Activated CD8-positive, alpha-beta memory T cell treated with anti-CD3 and anti-CD28 coated beads, Interleukin-2, amount 10 ng/mL, durations not matched to agents 7 days and 5 days (primary cell): ENCODE measurements at regions not wholly inside any gene's neighbourhood (a gene's known extent, or its start where the extent isn't known, plus 50 kb on each side); places are given as distances from the start of the nearest gene placed in this dataset.

ENCODE experiments used
- ATAC-seq: fragments of 150-1000 bp; cut with Tn5 transposase; one replicate; pipeline ENCODE4 v1.10.0; 2021; ENCODE audit warnings: moderate library complexity
- CTCF ChIA-PET: fragments of 350-600 bp; sonication (Branson Sonifier 250); formaldehyde crosslinking; loops from one replicate; lab custom pipeline; 2021; ENCODE audit warnings: antibody characterized with exemption; lab: Charles Lee
- DNase-seq: peaks from one replicate; pipeline ENCODE4 v3.0.0-alpha.2; 2020
- H3K27ac Mint-ChIP-seq: one replicate; pipeline ENCODE4 v1.8.0; 2021; ENCODE audit warnings: mild to moderate bottlenecking, mixed read lengths
- H3K27me3 Mint-ChIP-seq: one replicate; pipeline ENCODE4 v1.8.0; 2021; ENCODE audit warnings: mixed read lengths
- H3K36me3 Mint-ChIP-seq: one replicate; pipeline ENCODE4 v1.8.0; 2021; ENCODE audit warnings: mild to moderate bottlenecking, mixed read lengths
- H3K4me1 Mint-ChIP-seq: one replicate; pipeline ENCODE4 v1.8.0; 2021; ENCODE audit warnings: mixed read lengths
- H3K4me3 Mint-ChIP-seq: one replicate; pipeline ENCODE4 v1.8.0; 2021; ENCODE audit warnings: mild to moderate bottlenecking, moderate library complexity, mixed read lengths
- H3K9me3 Mint-ChIP-seq: one replicate; pipeline ENCODE4 v1.8.0; 2022; ENCODE audit warnings: low read depth, mixed read lengths

- Mint-ChIP-seq H3K27ac (no peak overlapping the region), H3K36me3 (no peaks in the 10 kb centered on the region), H3K27me3 (no peaks in the 10 kb centered on the region), H3K4me3 (no peak overlapping the region), H3K9me3 (peaks cover 2% of the 10 kb centered on the region), H3K4me1 (peaks cover 2% of the 10 kb centered on the region)
- DNase-seq, result no peak
- CTCF ChIA-PET, result no interaction called here
- ATAC-seq, result no peak
These were observed 174.4 kb upstream of the BCOR start for GRCh38 chrX:40272141-40272540.

GRCh38 chrX:40268188-40268520 is 170.4 kb upstream of the BCOR start:
- Mint-ChIP-seq H3K36me3 (no peaks in the 10 kb centered on the region), H3K27ac (no peak overlapping the region), H3K4me3 (no peak overlapping the region), H3K9me3 (no peaks in the 10 kb centered on the region), H3K4me1 (peaks cover 12% of the 10 kb centered on the region), H3K27me3 (no peaks in the 10 kb centered on the region)
- ATAC-seq (no peak), DNase-seq (no peak)
- CTCF ChIA-PET, result interaction anchor here (1.2 kb wide), 1 partner anchor 173 kb away, joined by 3 read pairs; no protein-coding TSS in a partner anchor

- ATAC-seq, result no peak
- Mint-ChIP-seq H3K27ac (no peak overlapping the region), H3K36me3 (no peaks in the 10 kb centered on the region), H3K4me3 (no peak overlapping the region), H3K9me3 (no peaks in the 10 kb centered on the region), H3K27me3 (no peaks in the 10 kb centered on the region), H3K4me1 (peaks cover 12% of the 10 kb centered on the region)
- no peak for DNase-seq
- CTCF ChIA-PET, result interaction anchor here (1.1 to 1.2 kb wide), 3 partner anchors 90 to 172 kb away, joined by 3 read pairs; no protein-coding TSS in a partner anchor
These were observed 169.8 kb upstream of the BCOR start for GRCh38 chrX:40267334-40268187.

GRCh38 chrX:40266490-40267333 is 169.0 kb upstream of the BCOR start:
- peak; percentile 55 for DNase-seq
- H3K27ac Mint-ChIP-seq, result peak overlapping the region; percentile 19
- CTCF ChIA-PET, result interaction anchor here (0.8 to 1.2 kb wide), 4 partner anchors 14 to 171 kb away, joined by 3 to 4 read pairs (median 3); no protein-coding TSS in a partner anchor
- no peaks in the 10 kb centered on the region for H3K9me3 Mint-ChIP-seq
- peak; percentile 93 for ATAC-seq
- H3K27me3 Mint-ChIP-seq, result no peaks in the 10 kb centered on the region
- H3K36me3 Mint-ChIP-seq, result no peaks in the 10 kb centered on the region
- H3K4me3 Mint-ChIP-seq, result peak overlapping the region; percentile 72
- H3K4me1 Mint-ChIP-seq, result peaks cover 12% of the 10 kb centered on the region

- CTCF ChIA-PET, result interaction anchor here (0.7 kb wide), 1 partner anchor 174 kb away, joined by 3 read pairs; no protein-coding TSS in a partner anchor
- no peaks in the 10 kb centered on the region for H3K9me3 Mint-ChIP-seq
- H3K4me3 Mint-ChIP-seq, result peak overlapping the region; percentile 15
- ATAC-seq (no peak), DNase-seq (no peak)
- H3K27me3 Mint-ChIP-seq, result no peaks in the 10 kb centered on the region
- H3K4me1 Mint-ChIP-seq, result peaks cover 12% of the 10 kb centered on the region
- H3K27ac Mint-ChIP-seq, result no peak overlapping the region
- no peaks in the 10 kb centered on the region for H3K36me3 Mint-ChIP-seq
These were observed 168.2 kb upstream of the BCOR start for GRCh38 chrX:40265936-40266335.

GRCh38 chrX:40263014-40263560 is 165.3 kb upstream of the BCOR start:
- Mint-ChIP-seq H3K27ac (no peak overlapping the region), H3K4me1 (peaks cover 16% of the 10 kb centered on the region), H3K4me3 (no peak overlapping the region), H3K27me3 (no peaks in the 10 kb centered on the region), H3K36me3 (no peaks in the 10 kb centered on the region), H3K9me3 (no peaks in the 10 kb centered on the region)
- DNase-seq (no peak), ATAC-seq (no peak)
- CTCF ChIA-PET, result interaction anchor here (1.0 kb wide), 1 partner anchor 15 kb away, joined by 3 read pairs; no protein-coding TSS in a partner anchor

GRCh38 chrX:40262157-40263013 is 164.6 kb upstream of the BCOR start:
- CTCF ChIA-PET, result interaction anchor here (1.0 kb wide), 1 partner anchor 16 kb away, joined by 3 read pairs; no protein-coding TSS in a partner anchor
- no peak for DNase-seq
- H3K27me3 Mint-ChIP-seq, result no peaks in the 10 kb centered on the region
- H3K4me1 Mint-ChIP-seq, result peaks cover 15% of the 10 kb centered on the region
- no peak overlapping the region for H3K4me3 Mint-ChIP-seq
- H3K36me3 Mint-ChIP-seq, result no peaks in the 10 kb centered on the region
- no peak for ATAC-seq
- no peak overlapping the region for H3K27ac Mint-ChIP-seq
- no peaks in the 10 kb centered on the region for H3K9me3 Mint-ChIP-seq

- CTCF ChIA-PET, result no interaction called here
- H3K4me3 Mint-ChIP-seq, result no peak overlapping the region
- ATAC-seq, result no peak
- peaks cover 14% of the 10 kb centered on the region for H3K4me1 Mint-ChIP-seq
- DNase-seq, result no peak
- H3K27ac Mint-ChIP-seq, result no peak overlapping the region
- H3K36me3 Mint-ChIP-seq, result no peaks in the 10 kb centered on the region
- no peaks in the 10 kb centered on the region for H3K9me3 Mint-ChIP-seq
- H3K27me3 Mint-ChIP-seq, result no peaks in the 10 kb centered on the region
These were observed 164.0 kb upstream of the BCOR start for GRCh38 chrX:40261833-40262156.

GRCh38 chrX:40260146-40260747 is 162.5 kb upstream of the BCOR start:
- H3K27me3 Mint-ChIP-seq, result no peaks in the 10 kb centered on the region
- H3K27ac Mint-ChIP-seq, result no peak overlapping the region
- H3K4me1 Mint-ChIP-seq, result peaks cover 8% of the 10 kb centered on the region
- H3K36me3 Mint-ChIP-seq, result no peaks in the 10 kb centered on the region
- no peak for DNase-seq
- CTCF ChIA-PET, result interaction anchor here (0.7 kb wide), 1 partner anchor 663 kb away, joined by 3 read pairs; no protein-coding TSS in a partner anchor
- no peaks in the 10 kb centered on the region for H3K9me3 Mint-ChIP-seq
- ATAC-seq, result no peak
- H3K4me3 Mint-ChIP-seq, result no peak overlapping the region

- H3K27me3 Mint-ChIP-seq, result no peaks in the 10 kb centered on the region
- no peak overlapping the region for H3K4me3 Mint-ChIP-seq
These were observed 161.2 kb upstream of the BCOR start for GRCh38 chrX:40258909-40259308.

GRCh38 chrX:40253771-40254170 is 156.0 kb upstream of the BCOR start:
- CTCF ChIA-PET, result no interaction called here
- no peaks in the 10 kb centered on the region for H3K27me3 Mint-ChIP-seq
- no peaks in the 10 kb centered on the region for H3K9me3 Mint-ChIP-seq
- no peak for DNase-seq
- ATAC-seq, result no peak
- H3K36me3 Mint-ChIP-seq, result no peaks in the 10 kb centered on the region
- no peaks in the 10 kb centered on the region for H3K4me1 Mint-ChIP-seq
- no peak overlapping the region for H3K27ac Mint-ChIP-seq
- H3K4me3 Mint-ChIP-seq, result no peak overlapping the region

More at GRCh38 chrX:40258909-40259308, 161.2 kb upstream of the BCOR start:
- DNase-seq (no peak), ATAC-seq (no peak)
- peaks cover 4% of the 10 kb centered on the region for H3K4me1 Mint-ChIP-seq
- no peaks in the 10 kb centered on the region for H3K36me3 Mint-ChIP-seq
- no peak overlapping the region for H3K27ac Mint-ChIP-seq
- CTCF ChIA-PET, result no interaction called here
- H3K9me3 Mint-ChIP-seq, result no peaks in the 10 kb centered on the region

GRCh38 chrX:40249582-40249981 is 151.8 kb upstream of the BCOR start:
- ATAC-seq (no peak), DNase-seq (no peak)
- H3K27ac Mint-ChIP-seq, result no peak overlapping the region
- H3K36me3 Mint-ChIP-seq, result no peaks in the 10 kb centered on the region
- H3K4me3 Mint-ChIP-seq, result no peak overlapping the region
- no peaks in the 10 kb centered on the region for H3K9me3 Mint-ChIP-seq
- CTCF ChIA-PET, result no interaction called here
- H3K27me3 Mint-ChIP-seq, result peaks cover 9% of the 10 kb centered on the region
- H3K4me1 Mint-ChIP-seq, result peaks cover 8% of the 10 kb centered on the region
